Glutamatergic neuron (in vitro differentiated cells): ENCODE measurements at regions not wholly inside any gene's neighbourhood (a gene's known extent, or its start where the extent isn't known, plus 50 kb on each side); places are given as distances from the start of the nearest gene placed in this dataset.
A peak's percentile ranks its signal among the peaks of the same experiment; 100 is the strongest.

Experiments used
- DNase-seq: peaks from one replicate; pipeline ENCODE4 v3.0.0; 2022
- H3K27ac Mint-ChIP-seq: one replicate; pipeline ENCODE4 v1.8.0; 2020; ENCODE audit warnings: mild to moderate bottlenecking, mixed read lengths, inconsistent platforms; ENCODE audit not compliant: unreplicated experiment
- H3K27me3 Mint-ChIP-seq: one replicate; pipeline ENCODE4 v1.8.0; 2020; ENCODE audit warnings: mild to moderate bottlenecking, moderate library complexity, mixed read lengths, inconsistent platforms; ENCODE audit not compliant: unreplicated experiment
- H3K36me3 Mint-ChIP-seq: one replicate; pipeline ENCODE4 v1.8.0; 2020; ENCODE audit warnings: mild to moderate bottlenecking, mixed read lengths, inconsistent platforms; ENCODE audit not compliant: unreplicated experiment
- H3K4me1 Mint-ChIP-seq: one replicate; pipeline ENCODE4 v1.8.0; 2020; ENCODE audit warnings: mild to moderate bottlenecking, low read depth, mixed read lengths, inconsistent platforms; ENCODE audit not compliant: unreplicated experiment
- H3K4me3 Mint-ChIP-seq: one replicate; pipeline ENCODE4 v1.8.0; 2020; ENCODE audit warnings: mild to moderate bottlenecking, mixed read lengths, inconsistent platforms; ENCODE audit not compliant: unreplicated experiment
- H3K9me3 Mint-ChIP-seq: one replicate; pipeline ENCODE4 v1.8.0; 2020; ENCODE audit warnings: mild to moderate bottlenecking, moderate library complexity, mixed read lengths, inconsistent platforms; ENCODE audit not compliant: unreplicated experiment
- TF ChIP-seq, protein P1 (sequence below): fragments of 200-600 bp; sonication (generic); IDR thresholded peaks from one replicate; pipeline ENCODE4 v1.5.0; 2021; ENCODE audit not compliant: partially characterized antibody, unreplicated experiment

DNA sequence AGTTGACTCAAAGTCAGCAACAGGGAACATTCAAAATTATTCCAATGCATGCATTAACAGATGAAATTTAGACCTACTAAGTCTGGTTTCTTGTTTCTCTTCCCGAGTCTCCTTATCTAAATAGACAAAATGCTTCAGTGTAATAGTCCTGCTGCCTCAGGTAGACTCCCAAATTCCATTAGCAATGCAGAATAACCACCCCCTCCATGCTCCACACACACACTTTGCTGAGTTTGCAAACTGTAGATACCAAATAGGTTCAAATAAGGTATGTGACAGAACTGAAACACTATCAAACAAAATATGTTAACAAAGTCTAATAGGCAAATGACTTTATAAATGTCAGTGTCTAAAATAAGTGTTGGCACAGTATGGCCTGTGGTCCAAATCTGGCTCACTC is 451.1 kb upstream of the SOX5 start:
- TF ChIP-seq, protein P1, sequence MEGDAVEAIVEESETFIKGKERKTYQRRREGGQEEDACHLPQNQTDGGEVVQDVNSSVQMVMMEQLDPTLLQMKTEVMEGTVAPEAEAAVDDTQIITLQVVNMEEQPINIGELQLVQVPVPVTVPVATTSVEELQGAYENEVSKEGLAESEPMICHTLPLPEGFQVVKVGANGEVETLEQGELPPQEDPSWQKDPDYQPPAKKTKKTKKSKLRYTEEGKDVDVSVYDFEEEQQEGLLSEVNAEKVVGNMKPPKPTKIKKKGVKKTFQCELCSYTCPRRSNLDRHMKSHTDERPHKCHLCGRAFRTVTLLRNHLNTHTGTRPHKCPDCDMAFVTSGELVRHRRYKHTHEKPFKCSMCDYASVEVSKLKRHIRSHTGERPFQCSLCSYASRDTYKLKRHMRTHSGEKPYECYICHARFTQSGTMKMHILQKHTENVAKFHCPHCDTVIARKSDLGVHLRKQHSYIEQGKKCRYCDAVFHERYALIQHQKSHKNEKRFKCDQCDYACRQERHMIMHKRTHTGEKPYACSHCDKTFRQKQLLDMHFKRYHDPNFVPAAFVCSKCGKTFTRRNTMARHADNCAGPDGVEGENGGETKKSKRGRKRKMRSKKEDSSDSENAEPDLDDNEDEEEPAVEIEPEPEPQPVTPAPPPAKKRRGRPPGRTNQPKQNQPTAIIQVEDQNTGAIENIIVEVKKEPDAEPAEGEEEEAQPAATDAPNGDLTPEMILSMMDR, result no peak
- Mint-ChIP-seq H3K27ac (no peak overlapping the region), H3K9me3 (no peaks in the 10 kb centered on the region), H3K4me1 (no peaks in the 10 kb centered on the region), H3K4me3 (no peak overlapping the region), H3K27me3 (no peaks in the 10 kb centered on the region), H3K36me3 (no peaks in the 10 kb centered on the region)
- no peak for DNase-seq

DNA sequence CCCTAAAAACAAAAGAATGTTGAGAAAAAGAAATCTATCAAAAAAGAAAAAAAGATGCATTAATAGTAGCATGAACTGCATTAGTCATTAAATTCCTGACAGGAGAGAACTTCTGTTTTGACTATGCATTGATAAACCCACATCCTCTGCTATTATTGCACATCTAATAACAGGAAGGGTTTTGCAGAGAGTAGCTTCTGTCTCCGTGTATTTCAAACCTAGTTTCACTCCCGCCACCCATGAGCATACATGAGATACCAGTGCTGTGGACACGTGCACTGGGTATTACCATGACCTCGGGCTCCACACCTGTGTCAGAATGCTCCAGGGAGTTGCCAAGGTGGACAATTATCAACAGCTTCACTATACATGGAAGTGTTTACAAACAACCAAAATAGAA is 449.1 kb upstream of the SOX5 start:
- Mint-ChIP-seq H3K9me3 (no peaks in the 10 kb centered on the region), H3K4me1 (peaks cover 5% of the 10 kb centered on the region), H3K36me3 (no peaks in the 10 kb centered on the region), H3K27me3 (no peaks in the 10 kb centered on the region), H3K4me3 (no peak overlapping the region), H3K27ac (no peak overlapping the region)
- no peak for DNase-seq
- TF ChIP-seq, protein P1, result no peak

DNA sequence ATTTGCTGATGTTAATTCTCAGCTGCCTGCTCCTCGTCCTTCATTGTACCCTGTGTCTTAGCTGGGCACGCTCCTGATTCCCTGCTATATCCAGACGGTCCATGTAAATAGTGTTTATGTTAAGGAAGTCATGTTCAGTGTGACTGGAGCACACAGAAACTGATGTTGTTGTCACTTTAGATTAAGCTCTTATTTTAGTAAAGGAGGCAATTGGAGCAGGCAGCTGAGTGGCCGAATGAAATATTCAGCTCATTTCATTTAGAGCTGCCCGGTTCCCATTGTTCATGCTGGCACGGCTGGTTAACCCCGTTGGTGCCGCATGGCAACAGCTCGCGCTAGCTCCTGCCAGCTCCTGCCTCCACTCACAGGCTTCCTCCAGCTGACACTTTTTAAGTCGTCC is 446.8 kb upstream of the SOX5 start:
- H3K4me1 Mint-ChIP-seq, result peaks cover 8% of the 10 kb centered on the region
- no peak overlapping the region for H3K4me3 Mint-ChIP-seq
- TF ChIP-seq, protein P1, result no peak
- H3K27me3 Mint-ChIP-seq, result no peaks in the 10 kb centered on the region
- H3K36me3 Mint-ChIP-seq, result peaks cover 7% of the 10 kb centered on the region
- DNase-seq, result no peak
- H3K27ac Mint-ChIP-seq, result no peak overlapping the region
- H3K9me3 Mint-ChIP-seq, result peaks cover 4% of the 10 kb centered on the region

DNA sequence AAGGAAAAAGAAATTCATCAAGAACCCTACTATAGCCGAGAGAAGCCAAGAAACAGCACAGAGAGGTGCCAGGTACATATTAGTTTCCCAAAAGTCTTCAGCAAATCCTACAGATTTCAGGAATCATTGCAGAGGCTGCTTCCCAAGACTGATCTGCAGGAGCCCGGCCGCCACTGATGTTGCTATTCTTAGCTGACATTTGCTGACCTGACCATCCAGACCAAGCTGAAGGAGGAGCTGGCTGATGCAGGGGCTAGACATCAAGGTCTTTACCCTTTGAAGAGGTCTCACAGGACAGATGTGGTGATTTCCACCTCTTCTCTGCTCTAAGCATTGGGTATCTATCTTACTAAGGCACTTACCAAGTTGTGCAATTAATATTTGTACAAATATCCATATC is 444.8 kb upstream of the SOX5 start:
- Mint-ChIP-seq H3K27ac (no peak overlapping the region), H3K4me3 (peak overlapping the region; percentile 9), H3K36me3 (peaks cover 12% of the 10 kb centered on the region), H3K9me3 (peaks cover 7% of the 10 kb centered on the region), H3K4me1 (peaks cover 8% of the 10 kb centered on the region), H3K27me3 (no peaks in the 10 kb centered on the region)
- DNase-seq, result no peak
- TF ChIP-seq, protein P1, result no peak

DNA sequence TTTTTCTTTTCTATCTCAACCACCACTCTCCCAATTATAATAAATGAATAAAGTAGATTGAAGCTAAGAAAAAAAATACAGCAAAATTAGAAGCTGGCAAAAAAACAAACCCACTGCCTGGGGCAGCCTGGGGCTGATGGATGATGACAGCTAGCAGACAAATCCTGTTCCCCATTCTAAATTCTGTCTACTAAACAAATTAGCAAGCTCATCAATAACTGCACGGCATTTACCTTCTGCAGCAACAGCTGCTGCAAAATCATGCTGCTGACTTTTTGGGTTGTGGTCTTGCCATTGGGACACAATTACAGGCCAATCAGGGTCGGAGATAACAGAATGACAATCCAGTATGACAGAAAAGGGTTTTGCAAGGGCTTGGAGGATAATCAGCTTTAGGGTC is 443.6 kb upstream of the SOX5 start:
- Mint-ChIP-seq H3K9me3 (peaks cover 8% of the 10 kb centered on the region), H3K4me1 (peaks cover 8% of the 10 kb centered on the region), H3K36me3 (peaks cover 12% of the 10 kb centered on the region), H3K27ac (peak overlapping the region; percentile 25), H3K27me3 (no peaks in the 10 kb centered on the region), H3K4me3 (no peak overlapping the region)
- TF ChIP-seq, protein P1, result no peak
- no peak for DNase-seq
